Keratinocyte (primary cell): ENCODE measurements at regions not wholly inside any gene's neighbourhood (a gene's known extent, or its start where the extent isn't known, plus 50 kb on each side); places are given as distances from the start of the nearest gene placed in this dataset.

Source experiments
- DNase-seq: peaks from one replicate; pipeline ENCODE4 v3.0.0-alpha.2; 2011; ENCODE audit warnings: low read depth, missing footprints, low spot score
- FAIRE-seq: peaks from 2 replicates; lab custom pipeline; 2011; peaks lifted over from hg19 to GRCh38; lab: Jason Lieb, UNC
- H2AFZ ChIP-seq: 2 replicates; pipeline ENCODE4 v1.6.0; 2012; ENCODE audit warnings: low read length, control low read depth, inconsistent platforms; ENCODE audit not compliant: control insufficient read depth
- H3K27ac ChIP-seq: 2 replicates; pipeline ENCODE4 v1.5.1; 2011; ENCODE audit warnings: low read length; ENCODE audit not compliant: control insufficient read depth, insufficient read depth
- H3K27me3 ChIP-seq: 3 replicates; pipeline ENCODE4 v1.6.0; 2011; ENCODE audit warnings: low read length; ENCODE audit not compliant: control insufficient read depth, insufficient read depth; ENCODE audit errors: extremely low read depth
- H3K36me3 ChIP-seq, 2 experiments: 2 replicates in 1 of 2; 3 replicates in 1 of 2; pipeline ENCODE4 v1.5.1; 2011; ENCODE audit warnings: low read length in 2 of 2, mild to moderate bottlenecking in 1 of 2; ENCODE audit not compliant: control insufficient read depth in 2 of 2, insufficient read depth in 2 of 2; ENCODE audit errors: extremely low read depth in 1 of 2
- H3K4me1 ChIP-seq: 3 replicates; pipeline ENCODE4 v1.5.1; 2011; ENCODE audit warnings: low read length; ENCODE audit not compliant: control insufficient read depth, insufficient read depth; ENCODE audit errors: extremely low read depth
- H3K4me2 ChIP-seq: 3 replicates; pipeline ENCODE4 v1.6.0; 2011; ENCODE audit warnings: low read depth, low read length; ENCODE audit not compliant: control insufficient read depth, insufficient read depth; ENCODE audit errors: extremely low read depth
- H3K4me3 ChIP-seq, 3 experiments: fragments of 200-600 bp in 1 of 3; sonication (generic) in 1 of 3; 2 replicates in 2 of 3; 3 replicates in 1 of 3; pipeline ENCODE4 v1.5.1; 2011 to 2016; ENCODE audit warnings: low read length in 3 of 3, mild to moderate bottlenecking in 3 of 3, control low read depth in 2 of 3, inconsistent platforms in 1 of 3, low read depth in 1 of 3, mixed read lengths in 1 of 3, mixed run types in 1 of 3, moderate library complexity in 1 of 3; ENCODE audit not compliant: control insufficient read depth in 2 of 3, insufficient read depth in 2 of 3; ENCODE audit errors: extremely low read depth in 1 of 3
- H3K79me2 ChIP-seq: 2 replicates; pipeline ENCODE4 v1.6.0; 2012; ENCODE audit warnings: low read length; ENCODE audit not compliant: control insufficient read depth, insufficient read depth
- H3K9ac ChIP-seq: 3 replicates; pipeline ENCODE4 v1.6.0; 2011; ENCODE audit warnings: low read length; ENCODE audit not compliant: control insufficient read depth, insufficient read depth; ENCODE audit errors: extremely low read depth
- H3K9me1 ChIP-seq: 3 replicates; pipeline ENCODE4 v1.6.0; 2011; ENCODE audit warnings: low read length; ENCODE audit not compliant: control insufficient read depth, insufficient read depth; ENCODE audit errors: extremely low read depth
- H3K9me3 ChIP-seq: 2 replicates; pipeline ENCODE4 v1.5.1; 2012; ENCODE audit warnings: low read depth, low read length; ENCODE audit not compliant: control insufficient read depth
- H4K20me1 ChIP-seq: 3 replicates; pipeline ENCODE4 v1.6.0; 2011; ENCODE audit warnings: low read length; ENCODE audit not compliant: control insufficient read depth, insufficient read depth; ENCODE audit errors: extremely low read depth
- EZH2 ChIP-seq: IDR thresholded peaks from one replicate; pipeline ENCODE4 v1.6.1; 2012; ENCODE audit warnings: inconsistent platforms, mild to moderate bottlenecking, low read length, moderate library complexity
- dilution Hi-C: fragments of 300-500 bp; cut with MboI; formaldehyde crosslinking; loops from one replicate; pipeline ENCODE4 v1.7.0; 2020; ENCODE audit warnings: low sequenced_read_pairs; ENCODE audit not compliant: extremely low pct_ligation_motif_present
- TF ChIP-seq, protein P1 (sequence below), 3 experiments: IDR thresholded peaks in 1 of 3; conservative IDR thresholded peaks in 1 of 3; optimal IDR thresholded peaks in 1 of 3; 2 replicates in 2 of 3; 3 replicates in 1 of 3; pipeline versions ENCODE3 to v1.5.1; 2011; ENCODE audit warnings: low read length in 3 of 3, mild to moderate bottlenecking in 3 of 3, moderate library complexity in 2 of 3, control low read depth in 1 of 3, inconsistent platforms in 1 of 3; ENCODE audit not compliant: insufficient read depth in 2 of 3; ENCODE audit errors: extremely low read depth in 1 of 3

DNA sequence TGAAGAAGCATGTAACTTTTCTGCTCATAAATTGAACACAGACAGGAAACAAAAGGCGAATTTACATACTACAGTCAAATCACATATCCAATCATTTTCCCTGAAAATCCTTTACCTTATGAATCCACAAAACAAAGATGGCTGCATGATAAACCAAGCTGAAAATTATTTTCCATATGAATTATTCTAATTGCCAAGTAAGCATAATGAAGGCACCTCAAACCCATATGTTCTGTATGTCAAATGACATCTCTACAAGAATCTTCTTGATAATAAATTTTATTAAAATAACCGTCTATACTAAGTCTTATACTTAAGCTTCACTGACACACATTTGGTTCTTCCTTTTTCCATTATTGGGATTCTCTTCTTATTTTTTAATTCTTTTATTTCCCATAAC, 1242.6 kb downstream of the CNTNAP5 start:
- Histone ChIP-seq H3K4me3 (no peak overlapping the region), H4K20me1 (no peaks in the 10 kb centered on the region), H3K27ac (no peak overlapping the region), H3K9me3 (no peaks in the 10 kb centered on the region), H3K4me2 (no peak overlapping the region), H3K36me3 (no peaks in the 10 kb centered on the region), H3K9ac (no peak overlapping the region), H3K9me1 (no peaks in the 10 kb centered on the region), H3K27me3 (no peaks in the 10 kb centered on the region), H3K79me2 (no peaks in the 10 kb centered on the region), H2AFZ (no peak overlapping the region), H3K4me1 (no peaks in the 10 kb centered on the region)
- no peak for TF ChIP-seq EZH2
- TF ChIP-seq, protein P1, sequence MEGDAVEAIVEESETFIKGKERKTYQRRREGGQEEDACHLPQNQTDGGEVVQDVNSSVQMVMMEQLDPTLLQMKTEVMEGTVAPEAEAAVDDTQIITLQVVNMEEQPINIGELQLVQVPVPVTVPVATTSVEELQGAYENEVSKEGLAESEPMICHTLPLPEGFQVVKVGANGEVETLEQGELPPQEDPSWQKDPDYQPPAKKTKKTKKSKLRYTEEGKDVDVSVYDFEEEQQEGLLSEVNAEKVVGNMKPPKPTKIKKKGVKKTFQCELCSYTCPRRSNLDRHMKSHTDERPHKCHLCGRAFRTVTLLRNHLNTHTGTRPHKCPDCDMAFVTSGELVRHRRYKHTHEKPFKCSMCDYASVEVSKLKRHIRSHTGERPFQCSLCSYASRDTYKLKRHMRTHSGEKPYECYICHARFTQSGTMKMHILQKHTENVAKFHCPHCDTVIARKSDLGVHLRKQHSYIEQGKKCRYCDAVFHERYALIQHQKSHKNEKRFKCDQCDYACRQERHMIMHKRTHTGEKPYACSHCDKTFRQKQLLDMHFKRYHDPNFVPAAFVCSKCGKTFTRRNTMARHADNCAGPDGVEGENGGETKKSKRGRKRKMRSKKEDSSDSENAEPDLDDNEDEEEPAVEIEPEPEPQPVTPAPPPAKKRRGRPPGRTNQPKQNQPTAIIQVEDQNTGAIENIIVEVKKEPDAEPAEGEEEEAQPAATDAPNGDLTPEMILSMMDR (optimal IDR thresholded peaks at IDR 0.05 in 1 of 3, IDR thresholded peaks at IDR 0.05 in 1 of 3, conservative IDR thresholded peaks at IDR 0.05 in 1 of 3; ENCODE audit: extremely low read depth in 1 of 3, insufficient read depth in 2 of 3, low read length in 3 of 3), result no peak
- dilution Hi-C loops, result no loop called here
- FAIRE-seq (no peak), DNase-seq (no peak)

DNA sequence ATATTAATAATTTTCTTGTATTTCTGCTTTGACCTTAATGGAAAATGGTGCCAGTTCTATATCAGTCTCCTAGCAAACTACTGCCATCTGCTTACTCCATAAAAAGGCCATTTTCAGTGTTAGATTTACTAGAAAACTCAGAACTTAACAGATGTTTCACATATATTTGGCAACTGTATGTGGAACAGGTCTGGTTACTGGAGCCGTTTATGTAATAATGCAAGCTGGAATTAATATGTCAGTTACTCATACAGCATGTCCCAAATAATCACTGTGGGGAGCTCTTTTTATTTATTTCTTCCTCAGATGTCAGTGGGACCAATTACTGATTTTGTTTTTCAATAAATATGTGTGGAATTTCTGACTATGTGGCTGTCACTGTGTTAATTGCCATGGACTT, 1247.6 kb downstream of the CNTNAP5 start:
- no peak overlapping the region for H2AFZ ChIP-seq
- no peaks in the 10 kb centered on the region for H4K20me1 ChIP-seq
- H3K9me3 ChIP-seq, result no peaks in the 10 kb centered on the region
- H3K4me3 ChIP-seq, result no peak overlapping the region
- H3K4me1 ChIP-seq, result no peaks in the 10 kb centered on the region
- no peak for FAIRE-seq
- TF ChIP-seq, protein P1 (optimal IDR thresholded peaks at IDR 0.05 in 1 of 3, IDR thresholded peaks at IDR 0.05 in 1 of 3, conservative IDR thresholded peaks at IDR 0.05 in 1 of 3; ENCODE audit: extremely low read depth in 1 of 3, insufficient read depth in 2 of 3, low read length in 3 of 3), result no peak
- TF ChIP-seq EZH2, result no peak
- H3K27me3 ChIP-seq, result no peaks in the 10 kb centered on the region
- H3K4me2 ChIP-seq, result no peak overlapping the region
- dilution Hi-C loops, result no loop called here
- H3K36me3 ChIP-seq, result no peaks in the 10 kb centered on the region
- DNase-seq, result no peak
- no peaks in the 10 kb centered on the region for H3K79me2 ChIP-seq
- no peak overlapping the region for H3K9ac ChIP-seq
- no peaks in the 10 kb centered on the region for H3K9me1 ChIP-seq
- no peak overlapping the region for H3K27ac ChIP-seq
